Stimulated activated naive B cell treated with anti-CD40 and anti-IgM and Interleukin-4, amounts not matched to agents 10 μg/mL and 1 μg/mL and 100 μg/mL, for 72 hours (primary cell): ENCODE measurements at regions not wholly inside any gene's neighbourhood (a gene's known extent, or its start where the extent isn't known, plus 50 kb on each side); places are given as distances from the start of the nearest gene placed in this dataset.

Source experiments
- ATAC-seq, 2 donors: fragments of 150-1000 bp; cut with Tn5 transposase; replicated peaks; 2 replicates each; pipeline ENCODE4 v1.10.0; 2021; ENCODE audit warnings: moderate library complexity in 1 of 2
- DNase-seq: peaks from one replicate; pipeline ENCODE4 v3.0.0; 2021
- H3K27ac Mint-ChIP-seq: one replicate; pipeline ENCODE4 v1.8.0; 2022; ENCODE audit warnings: mild to moderate bottlenecking, mixed read lengths
- H3K27me3 Mint-ChIP-seq, 2 donors: one replicate each; pipeline ENCODE4 v1.8.0; 2022; ENCODE audit warnings: mixed read lengths in 2 of 2
- H3K36me3 Mint-ChIP-seq, 2 donors: one replicate each; pipeline ENCODE4 v1.8.0; 2022; ENCODE audit warnings: mixed read lengths in 2 of 2, mild to moderate bottlenecking in 1 of 2
- H3K4me1 Mint-ChIP-seq, 2 donors: one replicate each; pipeline ENCODE4 v1.8.0; 2022; ENCODE audit warnings: mixed read lengths in 2 of 2, mild to moderate bottlenecking in 1 of 2
- H3K4me3 Mint-ChIP-seq, 2 donors: one replicate each; pipeline ENCODE4 v1.8.0; 2022; ENCODE audit warnings: mild to moderate bottlenecking in 2 of 2, mixed read lengths in 2 of 2, moderate library complexity in 1 of 2
- H3K9me3 Mint-ChIP-seq, 2 donors: one replicate each; pipeline ENCODE4 v1.8.0; 2022; ENCODE audit warnings: mixed read lengths in 2 of 2, mild to moderate bottlenecking in 1 of 2

GRCh38 chr10:62578916-62579315 is 204.7 kb downstream of the ZNF365 start:
- Mint-ChIP-seq H3K4me1 (peaks cover 11 to 21% of the 10 kb centered on the region in 2 donors), H3K4me3 (no peak overlapping the region), H3K9me3 (peaks cover 0 to 3% of the 10 kb centered on the region in 2 donors), H3K36me3 (peaks cover 0 to 3% of the 10 kb centered on the region in 2 donors), H3K27ac (no peak overlapping the region), H3K27me3 (peaks cover 0 to 4% of the 10 kb centered on the region in 2 donors)
- ATAC-seq (no peak), DNase-seq (no peak)

- Mint-ChIP-seq H3K27ac (no peak overlapping the region), H3K9me3 (peaks cover 0 to 3% of the 10 kb centered on the region in 2 donors), H3K27me3 (no peaks in the 10 kb centered on the region), H3K36me3 (no peaks in the 10 kb centered on the region), H3K4me1 (peaks cover 19 to 35% of the 10 kb centered on the region in 2 donors), H3K4me3 (no peak overlapping the region)
- no peak for DNase-seq
- ATAC-seq, result no peak
Observed at GRCh38 chr10:62580396-62580795, 206.2 kb downstream of the ZNF365 start.

- peaks cover 0 to 3% of the 10 kb centered on the region in 2 donors for H3K9me3 Mint-ChIP-seq
- ATAC-seq (no peak), DNase-seq (no peak)
- H3K4me3 Mint-ChIP-seq, result no peak overlapping the region
- H3K36me3 Mint-ChIP-seq, result no peaks in the 10 kb centered on the region
- H3K27ac Mint-ChIP-seq, result no peak overlapping the region
- H3K4me1 Mint-ChIP-seq, result peaks cover 22 to 45% of the 10 kb centered on the region in 2 donors
- H3K27me3 Mint-ChIP-seq, result no peaks in the 10 kb centered on the region
Observed at GRCh38 chr10:62581351-62581750, 207.2 kb downstream of the ZNF365 start.

GRCh38 chr10:62582101-62582705 is 208.0 kb downstream of the ZNF365 start:
- Mint-ChIP-seq H3K27ac (no peak overlapping the region), H3K4me1 (peaks cover 22 to 46% of the 10 kb centered on the region in 2 donors), H3K9me3 (peaks cover 0 to 3% of the 10 kb centered on the region in 2 donors), H3K4me3 (no peak overlapping the region), H3K27me3 (no peaks in the 10 kb centered on the region), H3K36me3 (no peaks in the 10 kb centered on the region)
- DNase-seq (no peak), ATAC-seq (peak; percentile 25 to 38)

GRCh38 chr10:62582804-62583208 is 208.6 kb downstream of the ZNF365 start:
- no peaks in the 10 kb centered on the region for H3K27me3 Mint-ChIP-seq
- H3K9me3 Mint-ChIP-seq, result peaks cover 0 to 3% of the 10 kb centered on the region in 2 donors
- no peak for DNase-seq
- no peak for ATAC-seq
- peaks cover 22 to 46% of the 10 kb centered on the region in 2 donors for H3K4me1 Mint-ChIP-seq
- no peak overlapping the region for H3K27ac Mint-ChIP-seq
- no peaks in the 10 kb centered on the region for H3K36me3 Mint-ChIP-seq
- no peak overlapping the region for H3K4me3 Mint-ChIP-seq

GRCh38 chr10:62583876-62584615 is 209.9 kb downstream of the ZNF365 start:
- Mint-ChIP-seq H3K4me1 (peaks cover 22 to 46% of the 10 kb centered on the region in 2 donors), H3K36me3 (no peaks in the 10 kb centered on the region), H3K27me3 (no peaks in the 10 kb centered on the region), H3K4me3 (peak overlapping the region in 1 of 2 donors; percentile 3), H3K9me3 (peaks cover 0 to 3% of the 10 kb centered on the region in 2 donors), H3K27ac (peak overlapping the region; percentile 16)
- DNase-seq, result peak; percentile 45
- ATAC-seq, result peak; percentile 95 to 98

- Mint-ChIP-seq H3K4me1 (peaks cover 22 to 46% of the 10 kb centered on the region in 2 donors), H3K36me3 (no peaks in the 10 kb centered on the region), H3K9me3 (peaks cover 0 to 3% of the 10 kb centered on the region in 2 donors), H3K27me3 (no peaks in the 10 kb centered on the region), H3K4me3 (no peak overlapping the region), H3K27ac (no peak overlapping the region)
- peak; percentile 10 to 22 for ATAC-seq
- no peak for DNase-seq
Observed at GRCh38 chr10:62584731-62585130, 210.6 kb downstream of the ZNF365 start.

GRCh38 chr10:62585211-62585775 is 211.1 kb downstream of the ZNF365 start:
- peaks cover 0 to 3% of the 10 kb centered on the region in 2 donors for H3K9me3 Mint-ChIP-seq
- peaks cover 22 to 46% of the 10 kb centered on the region in 2 donors for H3K4me1 Mint-ChIP-seq
- H3K27ac Mint-ChIP-seq, result no peak overlapping the region
- no peak overlapping the region for H3K4me3 Mint-ChIP-seq
- H3K36me3 Mint-ChIP-seq, result no peaks in the 10 kb centered on the region
- DNase-seq (no peak), ATAC-seq (no peak)
- no peaks in the 10 kb centered on the region for H3K27me3 Mint-ChIP-seq

- DNase-seq (no peak), ATAC-seq (no peak)
- Mint-ChIP-seq H3K4me1 (peaks cover 18 to 47% of the 10 kb centered on the region in 2 donors), H3K4me3 (no peak overlapping the region), H3K27me3 (no peaks in the 10 kb centered on the region), H3K36me3 (no peaks in the 10 kb centered on the region), H3K27ac (no peak overlapping the region), H3K9me3 (peaks cover 0 to 2% of the 10 kb centered on the region in 2 donors)
Observed at GRCh38 chr10:62587011-62587410, 212.8 kb downstream of the ZNF365 start.

- Mint-ChIP-seq H3K27ac (no peak overlapping the region), H3K27me3 (no peaks in the 10 kb centered on the region)
- no peak for ATAC-seq
Observed at GRCh38 chr10:62588116-62588515, 213.9 kb downstream of the ZNF365 start.

GRCh38 chr10:62589689-62590088 is 214.8 kb upstream of the ADO start:
- H3K4me1 Mint-ChIP-seq, result peaks cover 9 to 31% of the 10 kb centered on the region in 2 donors
- peaks cover 0 to 2% of the 10 kb centered on the region in 2 donors for H3K36me3 Mint-ChIP-seq
- H3K9me3 Mint-ChIP-seq, result peaks cover 4% of the 10 kb centered on the region in 2 donors
- no peak overlapping the region for H3K4me3 Mint-ChIP-seq
- no peaks in the 10 kb centered on the region for H3K27me3 Mint-ChIP-seq
- H3K27ac Mint-ChIP-seq, result no peak overlapping the region
- ATAC-seq (no peak), DNase-seq (no peak)

More at GRCh38 chr10:62588116-62588515, 213.9 kb downstream of the ZNF365 start:
- Mint-ChIP-seq H3K36me3 (peaks cover 0 to 2% of the 10 kb centered on the region in 2 donors), H3K4me1 (peaks cover 14 to 36% of the 10 kb centered on the region in 2 donors), H3K4me3 (no peak overlapping the region), H3K9me3 (peaks cover 4% of the 10 kb centered on the region in 2 donors)
- DNase-seq, result no peak

- Mint-ChIP-seq H3K9me3 (peaks cover 4% of the 10 kb centered on the region in 2 donors), H3K27me3 (no peaks in the 10 kb centered on the region), H3K4me3 (no peak overlapping the region), H3K27ac (no peak overlapping the region), H3K4me1 (peaks cover 10 to 25% of the 10 kb centered on the region in 2 donors), H3K36me3 (peaks cover 0 to 2% of the 10 kb centered on the region in 2 donors)
- no peak for DNase-seq
- no peak for ATAC-seq
Observed at GRCh38 chr10:62590306-62590705, 214.2 kb upstream of the ADO start.

GRCh38 chr10:62594093-62594520 is 210.4 kb upstream of the ADO start:
- Mint-ChIP-seq H3K9me3 (peaks cover 4% of the 10 kb centered on the region in 2 donors), H3K27ac (peak overlapping the region; percentile 15)

GRCh38 chr10:62597226-62597625 is 207.3 kb upstream of the ADO start:
- DNase-seq (no peak), ATAC-seq (no peak)
- Mint-ChIP-seq H3K4me1 (peaks cover 6 to 17% of the 10 kb centered on the region in 2 donors), H3K27me3 (no peaks in the 10 kb centered on the region), H3K4me3 (no peak overlapping the region), H3K36me3 (peaks cover 0 to 2% of the 10 kb centered on the region in 2 donors), H3K9me3 (peaks cover 4% of the 10 kb centered on the region in 2 donors), H3K27ac (no peak overlapping the region)

More at GRCh38 chr10:62594093-62594520, 210.4 kb upstream of the ADO start:
- Mint-ChIP-seq H3K4me1 (peaks cover 8 to 16% of the 10 kb centered on the region in 2 donors), H3K27me3 (no peaks in the 10 kb centered on the region), H3K36me3 (peaks cover 0 to 2% of the 10 kb centered on the region in 2 donors), H3K4me3 (no peak overlapping the region)
- DNase-seq (peak; percentile 38), ATAC-seq (peak; percentile 78)
